ENCODE measurements at regions not wholly inside any gene's neighbourhood (a gene's known extent, or its start where the extent isn't known, plus 50 kb on each side); places are given as distances from the start of the nearest gene placed in this dataset.

DNA sequence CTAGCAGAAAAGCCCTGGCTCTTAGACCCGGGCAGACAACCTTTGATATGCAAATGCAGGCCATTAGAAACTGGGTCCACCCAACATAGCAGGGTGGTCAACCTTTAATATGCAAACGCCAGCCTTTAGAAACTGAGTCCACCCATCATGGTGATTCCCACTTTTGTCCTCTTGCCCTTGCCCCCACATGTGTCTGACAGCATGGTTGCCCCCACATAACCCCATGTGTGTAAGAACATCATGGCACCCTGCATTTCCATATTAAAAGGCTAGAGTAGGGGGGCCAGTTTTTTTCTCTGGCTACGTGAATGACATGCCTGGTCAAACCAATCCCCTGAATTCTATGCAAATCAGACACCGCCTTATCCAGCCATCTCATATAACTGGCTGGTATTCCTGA is 273.2 kb upstream of the PRDM9 start:
- TF ChIP-seq, protein P1, sequence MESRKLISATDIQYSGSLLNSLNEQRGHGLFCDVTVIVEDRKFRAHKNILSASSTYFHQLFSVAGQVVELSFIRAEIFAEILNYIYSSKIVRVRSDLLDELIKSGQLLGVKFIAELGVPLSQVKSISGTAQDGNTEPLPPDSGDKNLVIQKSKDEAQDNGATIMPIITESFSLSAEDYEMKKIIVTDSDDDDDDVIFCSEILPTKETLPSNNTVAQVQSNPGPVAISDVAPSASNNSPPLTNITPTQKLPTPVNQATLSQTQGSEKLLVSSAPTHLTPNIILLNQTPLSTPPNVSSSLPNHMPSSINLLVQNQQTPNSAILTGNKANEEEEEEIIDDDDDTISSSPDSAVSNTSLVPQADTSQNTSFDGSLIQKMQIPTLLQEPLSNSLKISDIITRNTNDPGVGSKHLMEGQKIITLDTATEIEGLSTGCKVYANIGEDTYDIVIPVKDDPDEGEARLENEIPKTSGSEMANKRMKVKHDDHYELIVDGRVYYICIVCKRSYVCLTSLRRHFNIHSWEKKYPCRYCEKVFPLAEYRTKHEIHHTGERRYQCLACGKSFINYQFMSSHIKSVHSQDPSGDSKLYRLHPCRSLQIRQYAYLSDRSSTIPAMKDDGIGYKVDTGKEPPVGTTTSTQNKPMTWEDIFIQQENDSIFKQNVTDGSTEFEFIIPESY (CRISPR knock-in tag; IDR thresholded peaks at IDR 0.05) = no peak
- TF ChIP-seq ZNF33A (CRISPR knock-in tag; IDR thresholded peaks at IDR 0.05; ENCODE audit: borderline replicate concordance) = no peak
- TF ChIP-seq FOXA3 (CRISPR knock-in tag; IDR thresholded peaks at IDR 0.05) = no peak
- TF ChIP-seq, protein P2, sequence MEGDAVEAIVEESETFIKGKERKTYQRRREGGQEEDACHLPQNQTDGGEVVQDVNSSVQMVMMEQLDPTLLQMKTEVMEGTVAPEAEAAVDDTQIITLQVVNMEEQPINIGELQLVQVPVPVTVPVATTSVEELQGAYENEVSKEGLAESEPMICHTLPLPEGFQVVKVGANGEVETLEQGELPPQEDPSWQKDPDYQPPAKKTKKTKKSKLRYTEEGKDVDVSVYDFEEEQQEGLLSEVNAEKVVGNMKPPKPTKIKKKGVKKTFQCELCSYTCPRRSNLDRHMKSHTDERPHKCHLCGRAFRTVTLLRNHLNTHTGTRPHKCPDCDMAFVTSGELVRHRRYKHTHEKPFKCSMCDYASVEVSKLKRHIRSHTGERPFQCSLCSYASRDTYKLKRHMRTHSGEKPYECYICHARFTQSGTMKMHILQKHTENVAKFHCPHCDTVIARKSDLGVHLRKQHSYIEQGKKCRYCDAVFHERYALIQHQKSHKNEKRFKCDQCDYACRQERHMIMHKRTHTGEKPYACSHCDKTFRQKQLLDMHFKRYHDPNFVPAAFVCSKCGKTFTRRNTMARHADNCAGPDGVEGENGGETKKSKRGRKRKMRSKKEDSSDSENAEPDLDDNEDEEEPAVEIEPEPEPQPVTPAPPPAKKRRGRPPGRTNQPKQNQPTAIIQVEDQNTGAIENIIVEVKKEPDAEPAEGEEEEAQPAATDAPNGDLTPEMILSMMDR (CRISPR knock-in tag; IDR thresholded peaks at IDR 0.05) = no peak
- TF ChIP-seq, protein P3, sequence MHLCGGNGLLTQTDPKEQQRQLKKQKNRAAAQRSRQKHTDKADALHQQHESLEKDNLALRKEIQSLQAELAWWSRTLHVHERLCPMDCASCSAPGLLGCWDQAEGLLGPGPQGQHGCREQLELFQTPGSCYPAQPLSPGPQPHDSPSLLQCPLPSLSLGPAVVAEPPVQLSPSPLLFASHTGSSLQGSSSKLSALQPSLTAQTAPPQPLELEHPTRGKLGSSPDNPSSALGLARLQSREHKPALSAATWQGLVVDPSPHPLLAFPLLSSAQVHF (CRISPR knock-in tag; IDR thresholded peaks at IDR 0.05) = no peak
- TF ChIP-seq, protein P4, sequence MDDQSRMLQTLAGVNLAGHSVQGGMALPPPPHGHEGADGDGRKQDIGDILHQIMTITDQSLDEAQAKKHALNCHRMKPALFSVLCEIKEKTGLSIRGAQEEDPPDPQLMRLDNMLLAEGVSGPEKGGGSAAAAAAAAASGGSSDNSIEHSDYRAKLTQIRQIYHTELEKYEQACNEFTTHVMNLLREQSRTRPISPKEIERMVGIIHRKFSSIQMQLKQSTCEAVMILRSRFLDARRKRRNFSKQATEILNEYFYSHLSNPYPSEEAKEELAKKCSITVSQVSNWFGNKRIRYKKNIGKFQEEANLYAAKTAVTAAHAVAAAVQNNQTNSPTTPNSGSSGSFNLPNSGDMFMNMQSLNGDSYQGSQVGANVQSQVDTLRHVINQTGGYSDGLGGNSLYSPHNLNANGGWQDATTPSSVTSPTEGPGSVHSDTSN (CRISPR knock-in tag; IDR thresholded peaks at IDR 0.05; ENCODE audit: borderline replicate concordance) = no peak
- TF ChIP-seq SOX5 (CRISPR knock-in tag; IDR thresholded peaks at IDR 0.05; ENCODE audit: borderline replicate concordance) = no peak

Data from HepG2 (cell line).